ENCODE measurements at regions not wholly inside any gene's neighbourhood (a gene's known extent, or its start where the extent isn't known, plus 50 kb on each side); places are given as distances from the start of the nearest gene placed in this dataset.

DNA sequence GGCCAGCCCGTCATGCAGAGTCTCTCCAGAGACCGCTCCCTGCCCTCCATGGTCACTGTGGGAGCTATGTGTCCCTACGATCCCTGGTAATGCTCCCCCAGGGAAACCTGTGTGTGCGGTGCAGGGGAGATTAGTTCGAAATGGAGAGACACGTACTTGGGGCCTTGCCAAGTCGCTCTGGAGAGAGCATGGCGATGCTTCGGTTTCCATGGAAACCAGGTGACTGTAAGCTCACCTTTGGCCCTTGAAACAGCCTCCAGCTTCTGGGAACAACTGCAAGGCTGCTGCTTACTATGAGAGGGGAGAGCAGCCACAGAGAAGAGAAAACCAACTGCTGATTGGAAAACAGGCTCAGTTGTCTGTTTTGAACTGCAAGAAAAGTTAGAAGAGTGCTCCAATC, 879.7 kb upstream of the EEF2KMT start:
- H3K9me3 ChIP-seq (ENCODE audit: insufficient read depth, low read length), result no peaks in the 10 kb centered on the region
- no peak overlapping the region for H2AFZ ChIP-seq (ENCODE audit: low read depth, low read length)
- no peak overlapping the region for H3K27ac ChIP-seq (ENCODE audit: low read length)
- no peaks in the 10 kb centered on the region for H4K20me1 ChIP-seq (ENCODE audit: insufficient read depth, low read length)
- H3K4me2 ChIP-seq (ENCODE audit: low read length), result no peak overlapping the region
- H3K36me3 ChIP-seq (replicated peaks; ENCODE audit: low read depth, low read length), result no peaks in the 10 kb centered on the region
- TF ChIP-seq EZH2phosphoT487 (IDR thresholded peaks at IDR 0.05; ENCODE audit: low read depth), result no peak
- TF ChIP-seq, protein P1, sequence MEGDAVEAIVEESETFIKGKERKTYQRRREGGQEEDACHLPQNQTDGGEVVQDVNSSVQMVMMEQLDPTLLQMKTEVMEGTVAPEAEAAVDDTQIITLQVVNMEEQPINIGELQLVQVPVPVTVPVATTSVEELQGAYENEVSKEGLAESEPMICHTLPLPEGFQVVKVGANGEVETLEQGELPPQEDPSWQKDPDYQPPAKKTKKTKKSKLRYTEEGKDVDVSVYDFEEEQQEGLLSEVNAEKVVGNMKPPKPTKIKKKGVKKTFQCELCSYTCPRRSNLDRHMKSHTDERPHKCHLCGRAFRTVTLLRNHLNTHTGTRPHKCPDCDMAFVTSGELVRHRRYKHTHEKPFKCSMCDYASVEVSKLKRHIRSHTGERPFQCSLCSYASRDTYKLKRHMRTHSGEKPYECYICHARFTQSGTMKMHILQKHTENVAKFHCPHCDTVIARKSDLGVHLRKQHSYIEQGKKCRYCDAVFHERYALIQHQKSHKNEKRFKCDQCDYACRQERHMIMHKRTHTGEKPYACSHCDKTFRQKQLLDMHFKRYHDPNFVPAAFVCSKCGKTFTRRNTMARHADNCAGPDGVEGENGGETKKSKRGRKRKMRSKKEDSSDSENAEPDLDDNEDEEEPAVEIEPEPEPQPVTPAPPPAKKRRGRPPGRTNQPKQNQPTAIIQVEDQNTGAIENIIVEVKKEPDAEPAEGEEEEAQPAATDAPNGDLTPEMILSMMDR (IDR thresholded peaks at IDR 0.05; ENCODE audit: low read depth, low read length), result no peak
- H3K79me2 ChIP-seq (ENCODE audit: low read length), result no peaks in the 10 kb centered on the region
- H3K4me1 ChIP-seq (ENCODE audit: low read length), result no peaks in the 10 kb centered on the region
- no peak overlapping the region for H3K9ac ChIP-seq (ENCODE audit: low read length)
- no peaks in the 10 kb centered on the region for H3K27me3 ChIP-seq (ENCODE audit: low read depth, low read length)
- no peak overlapping the region for H3K4me3 ChIP-seq (ENCODE audit: low read length)

DNA sequence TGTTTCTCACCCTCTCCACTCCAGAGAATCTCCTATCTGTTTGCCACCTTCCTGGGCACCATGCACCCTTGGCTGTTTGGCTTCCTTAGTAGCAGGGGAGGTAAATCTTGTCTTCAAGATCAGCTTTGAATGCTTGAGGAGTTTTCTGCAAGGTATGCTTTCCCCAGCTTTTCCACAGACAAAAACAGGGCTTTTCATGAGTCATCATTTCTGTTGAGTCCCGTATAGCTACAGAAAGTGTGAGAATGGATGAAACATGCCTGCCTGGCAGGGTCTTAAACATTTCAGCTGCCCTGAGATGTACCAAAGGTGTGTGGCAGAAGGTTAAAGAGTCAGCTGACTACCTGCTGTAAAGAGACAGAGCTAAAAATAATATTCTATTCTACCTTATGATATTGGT, 875.2 kb upstream of the EEF2KMT start:
- no peak overlapping the region for H3K4me2 ChIP-seq (ENCODE audit: low read length)
- H3K27ac ChIP-seq (ENCODE audit: low read length), result no peak overlapping the region
- no peaks in the 10 kb centered on the region for H3K4me1 ChIP-seq (ENCODE audit: low read length)
- H3K36me3 ChIP-seq (replicated peaks; ENCODE audit: low read depth, low read length), result no peaks in the 10 kb centered on the region
- H2AFZ ChIP-seq (ENCODE audit: low read depth, low read length), result no peak overlapping the region
- no peaks in the 10 kb centered on the region for H3K27me3 ChIP-seq (ENCODE audit: low read depth, low read length)
- no peak overlapping the region for H3K9ac ChIP-seq (ENCODE audit: low read length)
- TF ChIP-seq, protein P1 (IDR thresholded peaks at IDR 0.05; ENCODE audit: low read depth, low read length), result no peak
- no peak for TF ChIP-seq EZH2phosphoT487 (IDR thresholded peaks at IDR 0.05; ENCODE audit: low read depth)
- no peaks in the 10 kb centered on the region for H4K20me1 ChIP-seq (ENCODE audit: insufficient read depth, low read length)
- H3K4me3 ChIP-seq (ENCODE audit: low read length), result no peak overlapping the region
- no peaks in the 10 kb centered on the region for H3K9me3 ChIP-seq (ENCODE audit: insufficient read depth, low read length)
- H3K79me2 ChIP-seq (ENCODE audit: low read length), result no peaks in the 10 kb centered on the region

DNA sequence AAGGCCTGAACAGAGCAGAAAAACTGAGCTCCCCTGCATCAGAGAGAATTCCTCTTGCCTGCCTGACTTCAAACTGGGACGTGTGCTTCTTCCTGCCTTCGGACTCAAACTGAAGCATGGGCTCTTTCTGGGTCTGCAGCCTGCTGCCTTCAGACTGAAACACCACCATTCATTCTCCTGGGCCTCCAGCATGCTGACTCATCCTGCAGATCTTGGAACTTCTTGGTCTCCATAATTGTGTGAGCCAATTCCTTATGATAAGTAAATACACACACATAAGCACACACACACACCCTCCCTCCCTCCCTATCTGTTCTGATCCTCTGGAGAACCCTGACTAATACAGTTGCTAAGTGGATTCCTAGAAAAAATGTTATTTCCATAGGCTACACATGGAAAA, 874.3 kb upstream of the EEF2KMT start:
- Histone ChIP-seq H3K4me3 (ENCODE audit: low read length) (no peak overlapping the region), H3K9me3 (ENCODE audit: insufficient read depth, low read length) (no peaks in the 10 kb centered on the region), H3K4me1 (ENCODE audit: low read length) (no peaks in the 10 kb centered on the region), H3K79me2 (ENCODE audit: low read length) (no peaks in the 10 kb centered on the region), H3K9ac (ENCODE audit: low read length) (no peak overlapping the region), H3K4me2 (ENCODE audit: low read length) (no peak overlapping the region), H3K27me3 (ENCODE audit: low read depth, low read length) (no peaks in the 10 kb centered on the region), H4K20me1 (ENCODE audit: insufficient read depth, low read length) (no peaks in the 10 kb centered on the region), H2AFZ (ENCODE audit: low read depth, low read length) (no peak overlapping the region), H3K36me3 (replicated peaks; ENCODE audit: low read depth, low read length) (no peaks in the 10 kb centered on the region), H3K27ac (ENCODE audit: low read length) (no peak overlapping the region)
- no peak for TF ChIP-seq EZH2phosphoT487 (IDR thresholded peaks at IDR 0.05; ENCODE audit: low read depth)
- TF ChIP-seq, protein P1 (IDR thresholded peaks at IDR 0.05; ENCODE audit: low read depth, low read length), result no peak

DNA sequence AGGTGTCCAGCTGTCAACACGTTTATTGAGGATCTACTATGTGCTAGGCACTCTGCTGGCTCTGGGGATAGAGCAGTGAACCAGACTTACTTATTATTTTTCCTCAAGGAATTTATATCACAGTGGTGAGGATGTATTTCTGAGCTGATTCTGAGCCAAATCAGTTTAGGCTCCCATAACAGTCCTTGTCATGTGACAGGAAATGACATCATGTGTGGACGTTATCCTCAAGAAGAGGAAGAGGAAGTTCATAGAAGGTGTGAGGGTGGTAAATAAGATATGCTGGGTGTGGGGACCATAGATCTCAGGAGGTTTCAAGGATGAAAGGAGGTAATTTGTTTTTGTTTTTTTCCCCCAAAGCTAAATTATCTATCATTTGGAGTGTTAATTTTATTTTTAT, 873.5 kb upstream of the EEF2KMT start:
- Histone ChIP-seq H4K20me1 (ENCODE audit: insufficient read depth, low read length) (no peaks in the 10 kb centered on the region), H3K4me1 (ENCODE audit: low read length) (no peaks in the 10 kb centered on the region), H3K4me3 (ENCODE audit: low read length) (no peak overlapping the region), H3K9ac (ENCODE audit: low read length) (no peak overlapping the region), H3K27me3 (ENCODE audit: low read depth, low read length) (no peaks in the 10 kb centered on the region), H3K9me3 (ENCODE audit: insufficient read depth, low read length) (no peaks in the 10 kb centered on the region), H3K36me3 (replicated peaks; ENCODE audit: low read depth, low read length) (no peaks in the 10 kb centered on the region), H3K79me2 (ENCODE audit: low read length) (no peaks in the 10 kb centered on the region), H3K27ac (ENCODE audit: low read length) (no peak overlapping the region), H3K4me2 (ENCODE audit: low read length) (no peak overlapping the region), H2AFZ (ENCODE audit: low read depth, low read length) (no peak overlapping the region)
- TF ChIP-seq, protein P1 (IDR thresholded peaks at IDR 0.05; ENCODE audit: low read depth, low read length), result no peak
- no peak for TF ChIP-seq EZH2phosphoT487 (IDR thresholded peaks at IDR 0.05; ENCODE audit: low read depth)
